ENCODE measurements at regions not wholly inside any gene's neighbourhood (a gene's known extent, or its start where the extent isn't known, plus 50 kb on each side); places are given as distances from the start of the nearest gene placed in this dataset.
"Not testable (repeated sequence)": the region's sequence is repeated elsewhere in the genome, so short reads cannot be mapped to it uniquely, and the experiment has no call there.

DNA sequence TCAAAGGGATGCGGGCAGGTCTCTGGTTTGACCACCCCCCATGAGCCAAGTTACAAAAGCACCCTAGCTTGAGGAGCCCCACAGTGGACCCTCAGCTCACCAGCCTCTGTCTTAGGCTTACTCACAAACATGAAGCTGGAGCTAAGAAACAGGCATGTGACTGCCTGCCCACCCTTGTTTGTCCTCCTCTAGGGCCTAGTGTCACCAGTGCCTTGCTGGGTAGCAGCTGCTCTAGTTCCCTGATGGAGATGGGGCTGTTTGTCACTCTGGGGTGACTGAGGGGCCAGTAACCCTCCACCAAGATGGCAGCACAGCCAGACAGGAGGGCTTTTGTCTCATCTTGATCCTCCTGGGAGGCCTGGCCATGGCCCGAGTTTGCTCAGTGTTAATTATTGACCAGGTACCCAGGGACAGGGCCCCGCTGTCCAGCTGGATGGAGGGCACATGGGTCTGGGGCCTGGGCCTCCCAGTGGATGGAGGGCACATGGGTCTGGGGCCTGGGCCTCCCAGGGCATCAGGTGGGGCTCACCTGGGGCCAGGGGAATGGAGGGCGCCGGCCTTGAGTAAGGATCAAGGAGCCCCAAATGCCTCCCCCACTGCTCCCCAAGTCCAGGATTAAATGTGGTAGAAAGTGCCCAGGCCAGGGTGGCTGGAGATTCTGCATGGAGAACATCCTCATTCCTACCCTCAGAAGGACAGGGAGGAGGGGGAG is 185.9 kb upstream of the HAAO start:
- no peaks in the 10 kb centered on the region for H3K9me3 ChIP-seq (ENCODE audit: control insufficient read depth, low read length)
- no peak overlapping the region for H3K4me3 ChIP-seq (ENCODE audit: low read length in 2 of 2)
- 96 to 97% methylated on average over 4 to 5 of the region's 5 CpGs for WGBS, 2 donors
- no peaks in the 10 kb centered on the region for H3K4me1 ChIP-seq (ENCODE audit: control insufficient read depth in 1 of 2, insufficient read depth in 2 of 2, low read length in 2 of 2)
- H3K27me3 ChIP-seq (ENCODE audit: control insufficient read depth in 1 of 2, insufficient read depth in 2 of 2, low read length in 1 of 2) = no peaks in the 10 kb centered on the region
- H3K36me3 ChIP-seq (ENCODE audit: control insufficient read depth in 1 of 2, insufficient read depth in 2 of 2, low read length in 1 of 2) = no peaks in the 10 kb centered on the region
- intact Hi-C loops (cut with DNase I) = loop anchor here (5.0 to 10.0 kb wide), 2 partner anchors 49 to 506 kb away; no protein-coding TSS in a partner anchor
- ATAC-seq (ENCODE audit: low FRiP score) (no peak), DNase-seq (peak in 1 of 2 donors; percentile 47)
- H3K27ac ChIP-seq (ENCODE audit: low read depth in 1 of 2, low read length in 2 of 2) = no peak overlapping the region

- DNase-seq = peak in 1 of 2 donors; percentile 72
- intact Hi-C loops (cut with DNase I) = loop anchor here (5.0 to 10.0 kb wide), 2 partner anchors 50 to 507 kb away; no protein-coding TSS in a partner anchor
Measured at GRCh38 chr2:42977270-42978174, 185.1 kb upstream of the HAAO start.

GRCh38 chr2:42976351-42976750 is 184.0 kb upstream of the HAAO start:
- intact Hi-C loops (cut with DNase I) = loop anchor here (5.0 to 10.0 kb wide), 2 partner anchors 51 to 508 kb away; no protein-coding TSS in a partner anchor
- Histone ChIP-seq H3K4me3 (ENCODE audit: low read length in 2 of 2) (no peak overlapping the region), H3K27me3 (ENCODE audit: control insufficient read depth in 1 of 2, insufficient read depth in 2 of 2, low read length in 1 of 2) (no peaks in the 10 kb centered on the region), H3K4me1 (ENCODE audit: control insufficient read depth in 1 of 2, insufficient read depth in 2 of 2, low read length in 2 of 2) (no peaks in the 10 kb centered on the region), H3K27ac (ENCODE audit: low read depth in 1 of 2, low read length in 2 of 2) (no peak overlapping the region), H3K9me3 (ENCODE audit: control insufficient read depth, low read length) (no peaks in the 10 kb centered on the region), H3K36me3 (ENCODE audit: control insufficient read depth in 1 of 2, insufficient read depth in 2 of 2, low read length in 1 of 2) (no peaks in the 10 kb centered on the region)
- ATAC-seq (ENCODE audit: low FRiP score) (no peak), DNase-seq (peak in 1 of 2 donors; percentile 68)
- WGBS, 2 donors = 76 to 95% methylated on average over 4 to 5 of the region's 5 CpGs

More at GRCh38 chr2:42977270-42978174, 185.1 kb upstream of the HAAO start:
- no peak for ATAC-seq (ENCODE audit: low FRiP score)
- Histone ChIP-seq H3K4me1 (ENCODE audit: control insufficient read depth in 1 of 2, insufficient read depth in 2 of 2, low read length in 2 of 2) (no peaks in the 10 kb centered on the region), H3K27ac (ENCODE audit: low read depth in 1 of 2, low read length in 2 of 2) (no peak overlapping the region), H3K27me3 (ENCODE audit: control insufficient read depth in 1 of 2, insufficient read depth in 2 of 2, low read length in 1 of 2) (no peaks in the 10 kb centered on the region), H3K36me3 (ENCODE audit: control insufficient read depth in 1 of 2, insufficient read depth in 2 of 2, low read length in 1 of 2) (no peaks in the 10 kb centered on the region), H3K9me3 (ENCODE audit: control insufficient read depth, low read length) (no peaks in the 10 kb centered on the region), H3K4me3 (ENCODE audit: low read length in 2 of 2) (no peak overlapping the region)
- WGBS, 2 donors = 85 to 86% methylated on average over 12 of the region's 12 CpGs

DNA sequence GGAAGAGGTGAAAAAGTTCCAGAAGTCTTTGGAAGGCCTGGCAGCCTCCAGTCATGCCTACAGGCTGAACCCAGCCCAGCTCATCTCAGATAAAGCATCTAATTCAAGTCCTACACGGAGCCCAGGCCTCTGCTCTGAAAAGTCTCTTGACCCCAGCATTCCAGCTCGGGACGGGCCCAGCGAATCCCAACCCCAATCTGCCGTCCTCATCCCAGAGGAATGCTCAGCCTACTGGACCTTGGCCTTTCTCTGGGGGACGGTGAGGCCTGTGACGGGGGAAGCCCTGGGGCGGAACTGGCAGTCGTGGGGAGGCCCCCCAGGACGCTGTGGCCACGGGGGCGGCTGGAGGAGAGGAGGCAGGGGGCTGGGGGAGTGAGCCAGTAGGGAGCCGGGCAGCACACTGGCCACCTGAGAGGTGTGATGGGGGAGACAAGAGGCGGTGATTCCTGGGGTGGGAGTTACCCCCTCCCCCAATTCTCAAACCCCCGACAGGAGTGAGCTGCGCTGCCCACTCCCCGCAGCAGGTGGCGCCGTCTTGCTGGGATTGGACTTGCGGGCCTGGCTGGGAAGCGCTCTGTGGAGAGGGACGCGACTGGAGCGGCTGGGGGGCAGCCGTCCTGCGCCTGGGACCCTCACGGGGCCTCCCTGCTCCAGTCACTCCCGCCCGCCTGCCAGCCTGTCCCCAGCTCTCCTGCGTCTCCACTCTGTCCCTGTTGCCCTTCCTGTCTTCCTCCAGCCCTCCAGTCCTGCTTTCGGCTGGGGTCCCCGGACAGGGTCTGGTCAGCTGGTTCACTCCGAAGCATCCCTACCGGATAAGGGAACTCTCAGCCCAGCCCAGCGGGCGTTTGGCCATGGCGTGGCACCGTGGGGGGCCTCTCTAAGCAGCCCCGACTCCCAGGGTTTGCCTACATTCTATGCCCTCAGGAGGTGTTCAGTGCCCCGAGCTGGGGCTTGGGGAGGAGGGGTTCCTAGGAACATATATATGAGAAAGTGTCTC is 182.6 kb upstream of the HAAO start:
- no peaks in the 10 kb centered on the region for H3K36me3 ChIP-seq (ENCODE audit: control insufficient read depth in 1 of 2, insufficient read depth in 2 of 2, low read length in 1 of 2)
- 16 to 20% methylated on average over 38 to 40 of the region's 40 CpGs for WGBS, 2 donors
- no peaks in the 10 kb centered on the region for H3K9me3 ChIP-seq (ENCODE audit: control insufficient read depth, low read length)
- intact Hi-C loops (cut with DNase I) = loop anchor here (2.0 to 10.0 kb wide), 3 partner anchors 52 to 510 kb away; no protein-coding TSS in a partner anchor
- H3K27me3 ChIP-seq (ENCODE audit: control insufficient read depth in 1 of 2, insufficient read depth in 2 of 2, low read length in 1 of 2) = no peaks in the 10 kb centered on the region
- peak overlapping the region in 1 of 2 donors; percentile 53 for H3K4me3 ChIP-seq (ENCODE audit: low read length in 2 of 2)
- no peaks in the 10 kb centered on the region for H3K4me1 ChIP-seq (ENCODE audit: control insufficient read depth in 1 of 2, insufficient read depth in 2 of 2, low read length in 2 of 2)
- no peak overlapping the region for H3K27ac ChIP-seq (ENCODE audit: low read depth in 1 of 2, low read length in 2 of 2)
- ATAC-seq (ENCODE audit: low FRiP score) = peak; percentile 93
- peak; percentile 90 to 93 for DNase-seq

- Histone ChIP-seq H3K27ac (ENCODE audit: low read depth in 1 of 2, low read length in 2 of 2) (no peak overlapping the region), H3K36me3 (ENCODE audit: control insufficient read depth in 1 of 2, insufficient read depth in 2 of 2, low read length in 1 of 2) (no peaks in the 10 kb centered on the region), H3K27me3 (ENCODE audit: control insufficient read depth in 1 of 2, insufficient read depth in 2 of 2, low read length in 1 of 2) (no peaks in the 10 kb centered on the region), H3K9me3 (ENCODE audit: control insufficient read depth, low read length) (no peaks in the 10 kb centered on the region), H3K4me1 (ENCODE audit: control insufficient read depth in 1 of 2, insufficient read depth in 2 of 2, low read length in 2 of 2) (no peaks in the 10 kb centered on the region), H3K4me3 (ENCODE audit: low read length in 2 of 2) (no peak overlapping the region)
- WGBS, 2 donors = 82 to 87% methylated on average over 2 of the region's 2 CpGs
- ATAC-seq (ENCODE audit: low FRiP score) = no peak
- DNase-seq = peak in 1 of 2 donors; percentile 47
- intact Hi-C loops (cut with DNase I) = loop anchor here (2.0 to 10.0 kb wide), 2 partner anchors 255 to 511 kb away; no protein-coding TSS in a partner anchor
Measured at GRCh38 chr2:42974169-42974720, 181.9 kb upstream of the HAAO start.

- Histone ChIP-seq H3K27me3 (ENCODE audit: control insufficient read depth in 1 of 2, insufficient read depth in 2 of 2, low read length in 1 of 2) (no peaks in the 10 kb centered on the region), H3K36me3 (ENCODE audit: control insufficient read depth in 1 of 2, insufficient read depth in 2 of 2, low read length in 1 of 2) (no peaks in the 10 kb centered on the region), H3K4me1 (ENCODE audit: control insufficient read depth in 1 of 2, insufficient read depth in 2 of 2, low read length in 2 of 2) (no peaks in the 10 kb centered on the region), H3K4me3 (ENCODE audit: low read length in 2 of 2) (no peak overlapping the region), H3K9me3 (ENCODE audit: control insufficient read depth, low read length) (no peaks in the 10 kb centered on the region), H3K27ac (ENCODE audit: low read depth in 1 of 2, low read length in 2 of 2) (no peak overlapping the region)
- ATAC-seq (ENCODE audit: low FRiP score) (no peak), DNase-seq (peak in 1 of 2 donors; percentile 56)
- intact Hi-C loops (cut with DNase I) = loop anchor here (2.0 to 10.0 kb wide), 2 partner anchors 255 to 511 kb away; no protein-coding TSS in a partner anchor
- WGBS, 2 donors = 85 to 91% methylated on average over 3 of the region's 3 CpGs
Measured at GRCh38 chr2:42973726-42974125, 181.3 kb upstream of the HAAO start.

GRCh38 chr2:42972933-42973516 is 180.6 kb upstream of the HAAO start:
- not testable (repeated sequence) for H3K9me3 ChIP-seq (ENCODE audit: control insufficient read depth, low read length); H3K27ac ChIP-seq (ENCODE audit: low read depth in 1 of 2, low read length in 2 of 2); H3K4me1 ChIP-seq (ENCODE audit: control insufficient read depth in 1 of 2, insufficient read depth in 2 of 2, low read length in 2 of 2); H3K36me3 ChIP-seq (ENCODE audit: control insufficient read depth in 1 of 2, insufficient read depth in 2 of 2, low read length in 1 of 2); H3K27me3 ChIP-seq (ENCODE audit: control insufficient read depth in 1 of 2, insufficient read depth in 2 of 2, low read length in 1 of 2); H3K4me3 ChIP-seq (ENCODE audit: low read length in 2 of 2); ATAC-seq (ENCODE audit: low FRiP score)
- intact Hi-C loops (cut with DNase I) = loop anchor here in 1 of 2 donors (10.0 kb wide), 1 partner anchor 512 kb away; no protein-coding TSS in a partner anchor
- WGBS, 2 donors = 86 to 91% methylated on average over 11 of the region's 11 CpGs
- peak in 1 of 2 donors; percentile 38 for DNase-seq
